ENCODE measurements at regions not wholly inside any gene's neighbourhood (a gene's known extent, or its start where the extent isn't known, plus 50 kb on each side); places are given as distances from the start of the nearest gene placed in this dataset.

DNA sequence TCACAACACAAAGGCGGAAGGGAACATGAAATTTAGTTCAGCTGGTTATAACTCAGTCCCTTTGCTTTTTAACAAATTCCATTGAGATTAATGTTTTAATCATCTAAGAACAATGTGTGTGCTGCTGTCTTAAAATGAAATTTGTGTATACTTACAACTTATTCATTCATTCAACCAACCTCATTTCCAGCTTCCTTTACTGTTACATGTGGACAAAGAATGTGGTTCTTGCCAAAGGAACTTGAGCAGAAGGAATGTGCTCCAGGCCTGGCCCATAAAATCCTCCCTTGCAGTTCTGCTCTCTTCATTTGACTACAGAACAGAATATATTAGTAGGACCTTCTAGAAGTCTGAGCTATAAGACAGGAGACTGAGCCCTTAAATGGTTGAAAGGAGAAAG is 176.8 kb upstream of the GLRA2 start:
- TF ChIP-seq HMGXB4 (CRISPR knock-in tag; IDR thresholded peaks at IDR 0.05) (no peak), CTCF (IDR thresholded peaks at IDR 0.05) (no peak), MAX (CRISPR knock-in tag; IDR thresholded peaks at IDR 0.05) (no peak), ELF4 (CRISPR knock-in tag; IDR thresholded peaks at IDR 0.05; ENCODE audit: low read depth) (no peak), TCF7 (CRISPR knock-in tag; IDR thresholded peaks at IDR 0.05; ENCODE audit: low read depth) (no peak), ZNF671 (CRISPR knock-in tag; IDR thresholded peaks at IDR 0.05) (no peak)
- TF ChIP-seq, protein P1, sequence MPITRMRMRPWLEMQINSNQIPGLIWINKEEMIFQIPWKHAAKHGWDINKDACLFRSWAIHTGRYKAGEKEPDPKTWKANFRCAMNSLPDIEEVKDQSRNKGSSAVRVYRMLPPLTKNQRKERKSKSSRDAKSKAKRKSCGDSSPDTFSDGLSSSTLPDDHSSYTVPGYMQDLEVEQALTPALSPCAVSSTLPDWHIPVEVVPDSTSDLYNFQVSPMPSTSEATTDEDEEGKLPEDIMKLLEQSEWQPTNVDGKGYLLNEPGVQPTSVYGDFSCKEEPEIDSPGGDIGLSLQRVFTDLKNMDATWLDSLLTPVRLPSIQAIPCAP (CRISPR knock-in tag; IDR thresholded peaks at IDR 0.05), result no peak
- TF ChIP-seq, protein P2, sequence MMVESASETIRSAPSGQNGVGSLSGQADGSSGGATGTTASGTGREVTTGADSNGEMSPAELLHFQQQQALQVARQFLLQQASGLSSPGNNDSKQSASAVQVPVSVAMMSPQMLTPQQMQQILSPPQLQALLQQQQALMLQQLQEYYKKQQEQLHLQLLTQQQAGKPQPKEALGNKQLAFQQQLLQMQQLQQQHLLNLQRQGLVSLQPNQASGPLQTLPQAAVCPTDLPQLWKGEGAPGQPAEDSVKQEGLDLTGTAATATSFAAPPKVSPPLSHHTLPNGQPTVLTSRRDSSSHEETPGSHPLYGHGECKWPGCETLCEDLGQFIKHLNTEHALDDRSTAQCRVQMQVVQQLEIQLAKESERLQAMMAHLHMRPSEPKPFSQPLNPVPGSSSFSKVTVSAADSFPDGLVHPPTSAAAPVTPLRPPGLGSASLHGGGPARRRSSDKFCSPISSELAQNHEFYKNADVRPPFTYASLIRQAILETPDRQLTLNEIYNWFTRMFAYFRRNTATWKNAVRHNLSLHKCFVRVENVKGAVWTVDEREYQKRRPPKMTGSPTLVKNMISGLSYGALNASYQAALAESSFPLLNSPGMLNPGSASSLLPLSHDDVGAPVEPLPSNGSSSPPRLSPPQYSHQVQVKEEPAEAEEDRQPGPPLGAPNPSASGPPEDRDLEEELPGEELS (CRISPR knock-in tag; IDR thresholded peaks at IDR 0.05), result no peak
